Duodenal mucosa (tissue), 2 donors: ENCODE measurements at regions not wholly inside any gene's neighbourhood (a gene's known extent, or its start where the extent isn't known, plus 50 kb on each side); places are given as distances from the start of the nearest gene placed in this dataset.

Experiments
- H3K27ac ChIP-seq: one replicate; pipeline ENCODE4 v1.7.0; 2013; ENCODE audit warnings: low read depth, low read length
- H3K27me3 ChIP-seq, 2 donors: one replicate each; pipeline ENCODE4 v1.7.0; 2013; ENCODE audit warnings: low read length in 2 of 2, control low read depth in 1 of 2; ENCODE audit not compliant: insufficient read depth in 2 of 2, control insufficient read depth in 1 of 2
- H3K36me3 ChIP-seq, 2 donors: one replicate each; pipeline ENCODE4 v1.7.0; 2013; ENCODE audit warnings: low read length in 2 of 2, control low read depth in 1 of 2; ENCODE audit not compliant: insufficient read depth in 2 of 2, control insufficient read depth in 1 of 2
- H3K4me1 ChIP-seq, 2 donors: one replicate each; pipeline ENCODE4 v1.7.0; 2013; ENCODE audit warnings: low read length in 2 of 2, control low read depth in 1 of 2; ENCODE audit not compliant: insufficient read depth in 2 of 2, control insufficient read depth in 1 of 2
- H3K4me3 ChIP-seq, 2 donors: one replicate each; pipeline ENCODE4 v1.7.0; 2013; ENCODE audit warnings: low read length in 2 of 2, low read depth in 1 of 2
- H3K9ac ChIP-seq, 2 donors: one replicate each; pipeline ENCODE4 v1.7.0; 2013; ENCODE audit warnings: low read length in 2 of 2, low read depth in 1 of 2
- H3K9me3 ChIP-seq, 2 donors: one replicate each; pipeline ENCODE4 v1.7.0; 2013; ENCODE audit warnings: low read length in 2 of 2, control low read depth in 1 of 2; ENCODE audit not compliant: control insufficient read depth in 1 of 2

DNA sequence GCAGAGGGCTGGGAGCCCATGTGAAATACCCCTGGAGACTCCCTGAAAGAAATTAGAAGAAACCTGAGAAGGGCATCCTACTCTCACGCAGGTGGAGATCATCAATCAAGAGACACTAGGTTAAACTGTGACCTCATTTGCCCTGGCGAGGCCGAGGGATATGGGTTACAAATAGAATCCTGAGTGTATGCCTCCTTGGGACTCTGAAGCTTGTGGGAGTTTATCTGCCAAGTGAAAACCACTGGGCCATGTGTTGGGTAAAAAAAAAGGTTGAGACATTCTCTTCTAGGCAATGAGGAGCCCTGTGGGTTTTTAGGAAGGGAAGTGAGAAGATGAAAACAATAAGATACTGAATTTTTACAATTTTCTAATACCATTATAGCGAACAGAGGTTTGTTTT, 160.7 kb upstream of the ARID2 start:
- Histone ChIP-seq H3K4me1 (peaks cover 7 to 28% of the 10 kb centered on the region in 2 donors), H3K36me3 (no peaks in the 10 kb centered on the region), H3K9me3 (no peaks in the 10 kb centered on the region), H3K9ac (no peak overlapping the region), H3K27ac (no peak overlapping the region), H3K4me3 (no peak overlapping the region), H3K27me3 (no peaks in the 10 kb centered on the region)

DNA sequence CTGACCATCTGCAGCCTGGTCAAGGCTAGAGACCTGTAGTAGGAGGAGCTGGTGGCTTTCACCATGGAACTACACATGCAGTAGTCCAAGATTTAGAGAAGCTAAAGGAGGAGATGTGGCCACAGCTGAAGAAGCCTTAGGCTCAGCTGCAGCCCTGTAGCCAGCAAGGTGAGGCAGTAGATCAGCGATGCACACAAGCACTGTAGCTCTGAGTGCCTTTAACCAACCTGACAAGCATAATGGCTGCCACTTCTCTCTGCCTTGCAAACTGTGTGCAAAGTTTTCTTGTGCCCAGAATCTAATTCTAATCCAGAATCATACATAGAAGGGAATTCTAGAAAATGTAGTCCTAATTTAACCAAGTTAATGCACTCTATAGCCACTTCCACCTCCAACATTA, 159.0 kb upstream of the ARID2 start:
- H3K27ac ChIP-seq: no peak overlapping the region
- peaks cover 7 to 38% of the 10 kb centered on the region in 2 donors for H3K4me1 ChIP-seq
- no peak overlapping the region for H3K4me3 ChIP-seq
- no peaks in the 10 kb centered on the region for H3K27me3 ChIP-seq
- H3K9me3 ChIP-seq: no peaks in the 10 kb centered on the region
- H3K9ac ChIP-seq: no peak overlapping the region
- no peaks in the 10 kb centered on the region for H3K36me3 ChIP-seq

DNA sequence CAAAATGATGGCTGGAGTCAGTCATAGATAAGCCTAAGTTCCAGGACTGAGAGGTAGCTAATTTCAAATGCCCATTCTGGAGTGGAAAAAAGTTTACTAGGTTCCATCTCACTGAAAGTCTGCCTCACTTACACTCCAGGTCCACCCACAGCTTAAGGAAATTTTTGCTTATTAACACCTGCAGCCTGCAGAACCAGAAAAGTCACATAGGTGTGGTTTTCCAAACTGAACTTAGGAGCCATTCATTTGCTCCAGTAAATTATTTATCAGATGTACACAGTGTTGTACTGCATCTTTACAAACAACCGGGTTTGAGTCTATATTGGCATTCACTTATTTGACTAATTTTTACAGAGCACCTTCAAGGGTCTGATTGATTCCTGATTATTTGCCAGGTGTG, 157.4 kb upstream of the ARID2 start:
- Histone ChIP-seq H3K9me3 (no peaks in the 10 kb centered on the region), H3K9ac (no peak overlapping the region), H3K36me3 (no peaks in the 10 kb centered on the region), H3K27ac (no peak overlapping the region), H3K4me3 (no peak overlapping the region), H3K4me1 (peaks cover 7 to 38% of the 10 kb centered on the region in 2 donors), H3K27me3 (no peaks in the 10 kb centered on the region)

GRCh38 chr12:45575417-45575816, 154.1 kb upstream of the ARID2 start:
- H3K9me3 ChIP-seq: no peaks in the 10 kb centered on the region
- H3K27ac ChIP-seq: no peak overlapping the region
- H3K27me3 ChIP-seq: no peaks in the 10 kb centered on the region

GRCh38 chr12:45575823-45576475, 153.6 kb upstream of the ARID2 start:
- Histone ChIP-seq H3K4me1 (peaks cover 7 to 33% of the 10 kb centered on the region in 2 donors), H3K9me3 (no peaks in the 10 kb centered on the region), H3K4me3 (no peak overlapping the region), H3K36me3 (no peaks in the 10 kb centered on the region), H3K27ac (no peak overlapping the region), H3K9ac (no peak overlapping the region), H3K27me3 (no peaks in the 10 kb centered on the region)

More at GRCh38 chr12:45575417-45575816, 154.1 kb upstream of the ARID2 start:
- Histone ChIP-seq H3K36me3 (no peaks in the 10 kb centered on the region), H3K4me1 (peaks cover 7 to 33% of the 10 kb centered on the region in 2 donors), H3K4me3 (no peak overlapping the region), H3K9ac (no peak overlapping the region)

GRCh38 chr12:45577844-45578399, 151.6 kb upstream of the ARID2 start:
- H3K27ac ChIP-seq: no peak overlapping the region
- H3K36me3 ChIP-seq: no peaks in the 10 kb centered on the region
- H3K9ac ChIP-seq: no peak overlapping the region
- peaks cover 6 to 18% of the 10 kb centered on the region in 2 donors for H3K4me1 ChIP-seq
- H3K27me3 ChIP-seq: no peaks in the 10 kb centered on the region
- no peaks in the 10 kb centered on the region for H3K9me3 ChIP-seq
- H3K4me3 ChIP-seq: no peak overlapping the region

- Histone ChIP-seq H3K4me1 (peaks cover 5 to 6% of the 10 kb centered on the region in 2 donors), H3K27ac (no peak overlapping the region), H3K4me3 (no peak overlapping the region), H3K36me3 (no peaks in the 10 kb centered on the region), H3K27me3 (no peaks in the 10 kb centered on the region), H3K9ac (no peak overlapping the region), H3K9me3 (no peaks in the 10 kb centered on the region)
Measured at GRCh38 chr12:45580356-45580969, 149.0 kb upstream of the ARID2 start.

- peaks cover 5 to 6% of the 10 kb centered on the region in 2 donors for H3K4me1 ChIP-seq
- H3K27ac ChIP-seq: no peak overlapping the region
- no peaks in the 10 kb centered on the region for H3K9me3 ChIP-seq
- no peaks in the 10 kb centered on the region for H3K36me3 ChIP-seq
- H3K9ac ChIP-seq: no peak overlapping the region
- H3K4me3 ChIP-seq: no peak overlapping the region
- no peaks in the 10 kb centered on the region for H3K27me3 ChIP-seq
Measured at GRCh38 chr12:45581112-45581511, 148.4 kb upstream of the ARID2 start.

DNA sequence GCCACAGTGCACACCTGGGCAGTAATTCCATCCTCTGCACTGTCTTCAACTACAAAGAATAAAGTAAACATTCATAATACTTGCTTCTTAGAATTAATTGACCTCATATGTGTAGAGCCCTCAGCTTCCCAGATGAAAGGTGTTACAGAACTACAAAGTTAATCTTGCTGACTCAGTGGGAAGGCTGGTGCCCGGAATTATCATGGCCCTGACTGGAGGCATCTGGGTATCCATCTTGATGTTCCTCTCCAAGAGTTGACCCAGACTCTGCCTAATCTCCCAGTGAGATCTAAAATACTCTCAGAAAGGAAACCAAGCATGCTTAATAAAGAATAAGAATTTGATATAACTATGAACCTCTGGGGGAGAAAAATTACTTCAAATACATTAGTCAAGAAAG, 147.0 kb upstream of the ARID2 start:
- Histone ChIP-seq H3K36me3 (no peaks in the 10 kb centered on the region), H3K9ac (no peak overlapping the region), H3K27me3 (no peaks in the 10 kb centered on the region), H3K4me1 (peaks cover 14 to 16% of the 10 kb centered on the region in 2 donors), H3K4me3 (no peak overlapping the region), H3K9me3 (no peaks in the 10 kb centered on the region), H3K27ac (no peak overlapping the region)

- no peak overlapping the region for H3K4me3 ChIP-seq
- H3K9me3 ChIP-seq: no peaks in the 10 kb centered on the region
- no peaks in the 10 kb centered on the region for H3K27me3 ChIP-seq
- H3K27ac ChIP-seq: no peak overlapping the region
- H3K4me1 ChIP-seq: peaks cover 20 to 21% of the 10 kb centered on the region in 2 donors
- no peak overlapping the region for H3K9ac ChIP-seq
- H3K36me3 ChIP-seq: no peaks in the 10 kb centered on the region
Measured at GRCh38 chr12:45582986-45583659, 146.4 kb upstream of the ARID2 start.
